LNCAP (cell line): ENCODE measurements at regions not wholly inside any gene's neighbourhood (a gene's known extent, or its start where the extent isn't known, plus 50 kb on each side); places are given as distances from the start of the nearest gene placed in this dataset.

Experiments
- CTCF ChIP-seq: fragments of 450-650 bp; IDR thresholded peaks from 2 replicates; pipeline ENCODE4 v1.5.1; 2017; ENCODE audit warnings: mild to moderate bottlenecking

GRCh38 chr6:23783901-23784300, 342.1 kb upstream of the NRSN1 start:
- TF ChIP-seq CTCF = no peak

- TF ChIP-seq CTCF = no peak
Observed at GRCh38 chr6:23784301-23784919, 341.6 kb upstream of the NRSN1 start.

GRCh38 chr6:23790756-23791155, 335.3 kb upstream of the NRSN1 start:
- TF ChIP-seq CTCF = no peak

- TF ChIP-seq CTCF = no peak
Observed at GRCh38 chr6:23797041-23797440, 329.0 kb upstream of the NRSN1 start.

GRCh38 chr6:23823421-23823820, 302.6 kb upstream of the NRSN1 start:
- no peak for TF ChIP-seq CTCF

- no peak for TF ChIP-seq CTCF
Observed at GRCh38 chr6:23826572-23826971, 299.4 kb upstream of the NRSN1 start.

- no peak for TF ChIP-seq CTCF
Observed at GRCh38 chr6:23828861-23829260, 297.2 kb upstream of the NRSN1 start.

- no peak for TF ChIP-seq CTCF
Observed at GRCh38 chr6:23841116-23841515, 284.9 kb upstream of the NRSN1 start.
